ENCODE measurements at regions not wholly inside any gene's neighbourhood (a gene's known extent, or its start where the extent isn't known, plus 50 kb on each side); places are given as distances from the start of the nearest gene placed in this dataset.
A peak's percentile ranks its signal among the peaks of the same experiment; 100 is the strongest.
"Not testable (repeated sequence)": the region's sequence is repeated elsewhere in the genome, so short reads cannot be mapped to it uniquely, and the experiment has no call there.

DNA sequence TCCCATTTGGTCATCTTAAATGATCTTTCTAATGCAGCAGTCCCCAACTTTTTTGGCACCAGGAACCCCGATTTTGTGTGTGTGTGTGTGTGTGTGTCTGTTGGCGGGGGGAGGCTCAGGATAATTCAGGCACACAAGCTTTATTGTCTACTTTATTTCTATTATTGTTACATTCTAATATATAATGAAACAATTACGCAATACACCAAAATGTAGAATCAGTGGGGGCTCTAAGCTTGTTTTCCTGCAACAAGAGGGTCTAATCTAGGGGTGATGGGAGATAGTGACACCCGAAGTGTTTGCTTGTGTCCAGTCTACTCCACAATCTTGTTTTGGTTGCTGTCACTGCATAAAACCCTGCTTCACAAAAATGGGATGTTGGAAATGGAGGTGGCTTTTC, 621.1 kb upstream of the LRFN5 start:
- H3K4me1 ChIP-seq (ENCODE audit: control insufficient read depth, extremely low read depth, insufficient read depth, low read length): no peaks in the 10 kb centered on the region
- TF ChIP-seq EZH2 (IDR thresholded peaks at IDR 0.05; ENCODE audit: low read length, missing control alignments): no peak
- TF ChIP-seq, protein P1, sequence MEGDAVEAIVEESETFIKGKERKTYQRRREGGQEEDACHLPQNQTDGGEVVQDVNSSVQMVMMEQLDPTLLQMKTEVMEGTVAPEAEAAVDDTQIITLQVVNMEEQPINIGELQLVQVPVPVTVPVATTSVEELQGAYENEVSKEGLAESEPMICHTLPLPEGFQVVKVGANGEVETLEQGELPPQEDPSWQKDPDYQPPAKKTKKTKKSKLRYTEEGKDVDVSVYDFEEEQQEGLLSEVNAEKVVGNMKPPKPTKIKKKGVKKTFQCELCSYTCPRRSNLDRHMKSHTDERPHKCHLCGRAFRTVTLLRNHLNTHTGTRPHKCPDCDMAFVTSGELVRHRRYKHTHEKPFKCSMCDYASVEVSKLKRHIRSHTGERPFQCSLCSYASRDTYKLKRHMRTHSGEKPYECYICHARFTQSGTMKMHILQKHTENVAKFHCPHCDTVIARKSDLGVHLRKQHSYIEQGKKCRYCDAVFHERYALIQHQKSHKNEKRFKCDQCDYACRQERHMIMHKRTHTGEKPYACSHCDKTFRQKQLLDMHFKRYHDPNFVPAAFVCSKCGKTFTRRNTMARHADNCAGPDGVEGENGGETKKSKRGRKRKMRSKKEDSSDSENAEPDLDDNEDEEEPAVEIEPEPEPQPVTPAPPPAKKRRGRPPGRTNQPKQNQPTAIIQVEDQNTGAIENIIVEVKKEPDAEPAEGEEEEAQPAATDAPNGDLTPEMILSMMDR (conservative IDR thresholded peaks at IDR 0.05 in 1 of 2, IDR thresholded peaks at IDR 0.05 in 1 of 2; ENCODE audit: low read depth in 1 of 2, low read length in 2 of 2): no peak
- H3K79me2 ChIP-seq (ENCODE audit: control insufficient read depth, insufficient read depth, low read length): no peaks in the 10 kb centered on the region
- H2AFZ ChIP-seq (ENCODE audit: low read length): no peak overlapping the region
- no peaks in the 10 kb centered on the region for H4K20me1 ChIP-seq (ENCODE audit: control insufficient read depth, extremely low read depth, insufficient read depth, low read length)
- no peaks in the 10 kb centered on the region for H3K9me3 ChIP-seq (ENCODE audit: control insufficient read depth, insufficient read depth, low read depth, low read length)
- H3K27ac ChIP-seq (ENCODE audit: insufficient read depth, low read length): no peak overlapping the region
- no peaks in the 10 kb centered on the region for H3K27me3 ChIP-seq (ENCODE audit: control insufficient read depth, insufficient read depth, low read length)
- H3K4me2 ChIP-seq (ENCODE audit: extremely low read depth, insufficient read depth, low read length): no peak overlapping the region
- no peak for DNase-seq (ENCODE audit: low read depth in 2 of 2)
- H3K9ac ChIP-seq (ENCODE audit: insufficient read depth, low read length): no peak overlapping the region
- H3K36me3 ChIP-seq (ENCODE audit: control insufficient read depth, insufficient read depth, low read length): no peaks in the 10 kb centered on the region
- H3K4me3 ChIP-seq (replicated peaks in 1 of 4; ENCODE audit: control extremely low read depth in 1 of 4, insufficient read depth in 1 of 4, low read depth in 3 of 4, low read length in 4 of 4): no peak overlapping the region

DNA sequence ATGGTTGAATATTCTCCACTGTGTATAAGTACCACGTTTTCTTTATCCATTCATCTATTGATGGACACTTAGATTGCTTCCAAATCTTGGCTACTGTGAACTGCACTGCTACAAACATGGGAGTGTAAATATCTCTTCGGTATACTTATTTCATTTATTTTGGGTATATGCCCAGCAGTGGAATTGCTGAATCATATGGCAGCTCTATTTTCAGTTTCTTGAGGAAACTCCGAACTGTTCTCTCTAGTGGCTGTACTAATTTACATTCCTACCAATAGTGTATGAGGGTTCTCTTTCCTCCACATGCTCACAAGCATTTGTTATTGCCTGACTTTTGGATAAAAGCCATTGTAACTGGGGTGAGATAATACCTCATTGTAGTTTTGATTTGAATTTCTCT, 623.1 kb upstream of the LRFN5 start:
- peak; percentile 10 to 35 for DNase-seq (ENCODE audit: low read depth in 2 of 2)
- no peaks in the 10 kb centered on the region for H3K9me3 ChIP-seq (ENCODE audit: control insufficient read depth, insufficient read depth, low read depth, low read length)

DNA sequence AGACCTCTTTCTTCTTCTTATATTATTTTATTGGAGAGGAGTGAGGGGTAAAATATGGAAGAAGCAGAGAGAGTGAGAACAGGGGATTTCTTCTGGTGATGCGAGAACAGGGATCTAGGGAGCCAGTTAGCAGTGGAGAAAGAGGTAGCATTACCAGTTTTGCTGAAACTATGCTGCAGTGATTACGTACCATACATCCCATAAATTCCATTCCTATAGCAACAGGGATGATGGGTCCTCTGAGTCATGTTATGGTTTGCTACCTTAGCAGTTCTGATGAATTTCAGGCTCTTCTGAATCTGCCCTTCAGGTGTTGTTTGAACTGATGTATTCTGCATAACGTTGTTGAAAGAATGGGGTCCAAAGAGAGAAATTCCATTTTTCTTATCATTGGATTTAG, 625.4 kb upstream of the LRFN5 start:
- Histone ChIP-seq H2AFZ (ENCODE audit: low read length) (no peak overlapping the region), H3K79me2 (ENCODE audit: control insufficient read depth, insufficient read depth, low read length) (no peaks in the 10 kb centered on the region), H3K9me3 (ENCODE audit: control insufficient read depth, insufficient read depth, low read depth, low read length) (no peaks in the 10 kb centered on the region), H4K20me1 (ENCODE audit: control insufficient read depth, extremely low read depth, insufficient read depth, low read length) (no peaks in the 10 kb centered on the region), H3K4me2 (ENCODE audit: extremely low read depth, insufficient read depth, low read length) (no peak overlapping the region), H3K4me3 (replicated peaks in 1 of 4; ENCODE audit: control extremely low read depth in 1 of 4, insufficient read depth in 1 of 4, low read depth in 3 of 4, low read length in 4 of 4) (no peak overlapping the region), H3K27ac (ENCODE audit: insufficient read depth, low read length) (no peak overlapping the region), H3K27me3 (ENCODE audit: control insufficient read depth, insufficient read depth, low read length) (no peaks in the 10 kb centered on the region), H3K4me1 (ENCODE audit: control insufficient read depth, extremely low read depth, insufficient read depth, low read length) (no peaks in the 10 kb centered on the region), H3K36me3 (ENCODE audit: control insufficient read depth, insufficient read depth, low read length) (no peaks in the 10 kb centered on the region), H3K9ac (ENCODE audit: insufficient read depth, low read length) (no peak overlapping the region)
- TF ChIP-seq, protein P1 (conservative IDR thresholded peaks at IDR 0.05 in 1 of 2, IDR thresholded peaks at IDR 0.05 in 1 of 2; ENCODE audit: low read depth in 1 of 2, low read length in 2 of 2): no peak
- no peak for TF ChIP-seq EZH2 (IDR thresholded peaks at IDR 0.05; ENCODE audit: low read length, missing control alignments)
- DNase-seq (ENCODE audit: low read depth in 2 of 2): no peak

More for the DNA sequence above, 623.1 kb upstream of the LRFN5 start:
- H4K20me1 ChIP-seq (ENCODE audit: control insufficient read depth, extremely low read depth, insufficient read depth, low read length): no peaks in the 10 kb centered on the region
- no peak overlapping the region for H3K9ac ChIP-seq (ENCODE audit: insufficient read depth, low read length)
- no peak overlapping the region for H2AFZ ChIP-seq (ENCODE audit: low read length)
- H3K27me3 ChIP-seq (ENCODE audit: control insufficient read depth, insufficient read depth, low read length): no peaks in the 10 kb centered on the region
- no peaks in the 10 kb centered on the region for H3K4me1 ChIP-seq (ENCODE audit: control insufficient read depth, extremely low read depth, insufficient read depth, low read length)
- H3K27ac ChIP-seq (ENCODE audit: insufficient read depth, low read length): no peak overlapping the region
- no peak for TF ChIP-seq EZH2 (IDR thresholded peaks at IDR 0.05; ENCODE audit: low read length, missing control alignments)
- TF ChIP-seq, protein P1 (conservative IDR thresholded peaks at IDR 0.05 in 1 of 2, IDR thresholded peaks at IDR 0.05 in 1 of 2; ENCODE audit: low read depth in 1 of 2, low read length in 2 of 2): no peak
- no peaks in the 10 kb centered on the region for H3K79me2 ChIP-seq (ENCODE audit: control insufficient read depth, insufficient read depth, low read length)
- H3K4me2 ChIP-seq (ENCODE audit: extremely low read depth, insufficient read depth, low read length): no peak overlapping the region
- H3K36me3 ChIP-seq (ENCODE audit: control insufficient read depth, insufficient read depth, low read length): no peaks in the 10 kb centered on the region
- H3K4me3 ChIP-seq (replicated peaks in 1 of 4; ENCODE audit: control extremely low read depth in 1 of 4, insufficient read depth in 1 of 4, low read depth in 3 of 4, low read length in 4 of 4): no peak overlapping the region

DNA sequence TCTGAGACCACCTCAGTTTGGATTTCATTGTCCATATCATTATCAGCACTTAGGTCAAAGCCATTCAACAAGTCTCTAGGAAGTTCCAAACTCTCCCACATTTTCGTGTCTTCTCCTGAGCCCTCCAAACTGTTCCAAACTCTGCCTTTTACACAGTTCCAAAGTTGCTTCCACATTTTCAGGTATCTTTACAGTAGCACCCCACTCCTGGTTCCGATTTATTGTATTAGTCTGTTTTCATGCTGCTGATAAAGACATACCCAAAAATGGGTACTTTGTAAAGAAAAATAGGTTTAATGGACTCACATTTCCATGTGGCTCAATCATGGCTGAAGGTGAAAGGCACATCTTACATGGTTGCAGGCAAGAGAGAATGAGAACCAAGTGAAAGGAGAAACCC, 646.4 kb upstream of the LRFN5 start:
- not testable (repeated sequence) for H3K9me3 ChIP-seq (ENCODE audit: control insufficient read depth, insufficient read depth, low read depth, low read length); H3K36me3 ChIP-seq (ENCODE audit: control insufficient read depth, insufficient read depth, low read length); H3K4me2 ChIP-seq (ENCODE audit: extremely low read depth, insufficient read depth, low read length); H3K27ac ChIP-seq (ENCODE audit: insufficient read depth, low read length); H3K27me3 ChIP-seq (ENCODE audit: control insufficient read depth, insufficient read depth, low read length); H3K4me3 ChIP-seq (replicated peaks in 1 of 4; ENCODE audit: control extremely low read depth in 1 of 4, insufficient read depth in 1 of 4, low read depth in 3 of 4, low read length in 4 of 4); H3K79me2 ChIP-seq (ENCODE audit: control insufficient read depth, insufficient read depth, low read length); DNase-seq (ENCODE audit: low read depth in 2 of 2); H2AFZ ChIP-seq (ENCODE audit: low read length); H4K20me1 ChIP-seq (ENCODE audit: control insufficient read depth, extremely low read depth, insufficient read depth, low read length); H3K4me1 ChIP-seq (ENCODE audit: control insufficient read depth, extremely low read depth, insufficient read depth, low read length); H3K9ac ChIP-seq (ENCODE audit: insufficient read depth, low read length)

All from fibroblast of lung (primary cell).